ENCODE measurements at regions not wholly inside any gene's neighbourhood (a gene's known extent, or its start where the extent isn't known, plus 50 kb on each side); places are given as distances from the start of the nearest gene placed in this dataset.
"Not testable (repeated sequence)": the region's sequence is repeated elsewhere in the genome, so short reads cannot be mapped to it uniquely, and the experiment has no call there.

- DNase-seq, result peak; percentile 34
Measured at GRCh38 chr7:9231630-9232121, 798.3 kb downstream of the NXPH1 start.

GRCh38 chr7:9240001-9240400, 806.6 kb downstream of the NXPH1 start:
- no peak for DNase-seq

- no peak for DNase-seq
Measured at GRCh38 chr7:9241826-9242225, 808.4 kb downstream of the NXPH1 start.

GRCh38 chr7:9242636-9243035, 809.2 kb downstream of the NXPH1 start:
- DNase-seq, result no peak

GRCh38 chr7:9250876-9251275, 817.5 kb downstream of the NXPH1 start:
- no peak for DNase-seq

- DNase-seq, result no peak
Measured at GRCh38 chr7:9264395-9264794, 831.0 kb downstream of the NXPH1 start.

- DNase-seq, result no peak
Measured at GRCh38 chr7:9280088-9280487, 846.7 kb downstream of the NXPH1 start.

GRCh38 chr7:9283246-9283645, 849.8 kb downstream of the NXPH1 start:
- no peak for DNase-seq

GRCh38 chr7:9302436-9302835, 869.0 kb downstream of the NXPH1 start:
- no peak for DNase-seq

- peak; percentile 1 for DNase-seq
Measured at GRCh38 chr7:9307131-9307530, 873.7 kb downstream of the NXPH1 start.

GRCh38 chr7:9324513-9324912, 891.1 kb downstream of the NXPH1 start:
- DNase-seq, result no peak

- DNase-seq, result no peak
Measured at GRCh38 chr7:9328296-9328695, 894.9 kb downstream of the NXPH1 start.

GRCh38 chr7:9349625-9350024, 916.2 kb downstream of the NXPH1 start:
- DNase-seq, result no peak

- DNase-seq, result no peak
Measured at GRCh38 chr7:9391221-9391620, 957.8 kb downstream of the NXPH1 start.

GRCh38 chr7:9391984-9392383, 958.6 kb downstream of the NXPH1 start:
- DNase-seq, result no peak

GRCh38 chr7:9404386-9404785, 971.0 kb downstream of the NXPH1 start:
- not testable (repeated sequence) for DNase-seq

GRCh38 chr7:9407816-9408215, 974.4 kb downstream of the NXPH1 start:
- no peak for DNase-seq

GRCh38 chr7:9453521-9453920, 1020.1 kb downstream of the NXPH1 start:
- DNase-seq, result peak; percentile 33

GRCh38 chr7:9488555-9488954, 1055.1 kb downstream of the NXPH1 start:
- DNase-seq, result no peak

- DNase-seq, result no peak
Measured at GRCh38 chr7:9498303-9498702, 1064.9 kb downstream of the NXPH1 start.

- no peak for DNase-seq
Measured at GRCh38 chr7:9502269-9502668, 1068.9 kb downstream of the NXPH1 start.

GRCh38 chr7:9504678-9505077, 1071.3 kb downstream of the NXPH1 start:
- DNase-seq, result no peak

GRCh38 chr7:9505516-9505915, 1072.1 kb downstream of the NXPH1 start:
- DNase-seq, result no peak

- DNase-seq, result no peak
Measured at GRCh38 chr7:9507290-9507689, 1073.9 kb downstream of the NXPH1 start.

- DNase-seq, result no peak
Measured at GRCh38 chr7:9516662-9517061, 1083.3 kb downstream of the NXPH1 start.

- no peak for DNase-seq
Measured at GRCh38 chr7:9523579-9523978, 1090.2 kb downstream of the NXPH1 start.

Measured in NCI-H526 treated with DMSO at 0.1 percent for 48 hours (cell line).